Mesendoderm (in vitro differentiated cells): ENCODE measurements at regions not wholly inside any gene's neighbourhood (a gene's known extent, or its start where the extent isn't known, plus 50 kb on each side); places are given as distances from the start of the nearest gene placed in this dataset.
"Not testable (repeated sequence)": the region's sequence is repeated elsewhere in the genome, so short reads cannot be mapped to it uniquely, and the experiment has no call there.

Source experiments
- DNase-seq: peaks from one replicate; pipeline ENCODE4 v3.0.0; 2013
- H2AK5ac ChIP-seq: 2 replicates; pipeline ENCODE4 v1.6.1; 2013; ENCODE audit warnings: low read length, inconsistent platforms
- H2BK120ac ChIP-seq: 2 replicates; pipeline ENCODE4 v1.6.1; 2013; ENCODE audit warnings: low read depth, mild to moderate bottlenecking, low read length, moderate library complexity, mixed read lengths
- H2BK15ac ChIP-seq: replicated peaks from 2 replicates; pipeline ENCODE4 v1.6.1; 2013; ENCODE audit warnings: low read depth, mild to moderate bottlenecking, moderate library complexity
- H2BK5ac ChIP-seq: 2 replicates; pipeline ENCODE4 v1.6.1; 2013; ENCODE audit warnings: low read length, inconsistent platforms
- H3K18ac ChIP-seq: 2 replicates; pipeline ENCODE4 v1.6.1; 2013; ENCODE audit warnings: mild to moderate bottlenecking, low read length, mixed read lengths
- H3K23ac ChIP-seq: one replicate; pipeline ENCODE4 v1.6.1; 2013; ENCODE audit warnings: low read length
- H3K27ac ChIP-seq: 2 replicates; pipeline ENCODE4 v1.5.1; 2013; ENCODE audit warnings: low read depth, mild to moderate bottlenecking, inconsistent platforms, low read length, moderate library complexity
- H3K27me3 ChIP-seq: 2 replicates; pipeline ENCODE4 v1.6.1; 2013; ENCODE audit warnings: low read length, control low read depth, mild to moderate bottlenecking, inconsistent platforms; ENCODE audit not compliant: insufficient read depth, poor library complexity
- H3K36me3 ChIP-seq: 2 replicates; pipeline ENCODE4 v1.6.1; 2013; ENCODE audit warnings: low read length, inconsistent platforms; ENCODE audit not compliant: control insufficient read depth, insufficient read depth
- H3K4ac ChIP-seq: one replicate; pipeline ENCODE4 v1.6.1; 2013; ENCODE audit warnings: low read depth, mild to moderate bottlenecking, low read length, moderate library complexity
- H3K4me1 ChIP-seq: 2 replicates; pipeline ENCODE4 v1.6.1; 2013; ENCODE audit warnings: low read depth, low read length, inconsistent platforms; ENCODE audit not compliant: control insufficient read depth
- H3K4me2 ChIP-seq: 2 replicates; pipeline ENCODE4 v1.6.1; 2013; ENCODE audit warnings: low read length
- H3K4me3 ChIP-seq: 2 replicates; pipeline ENCODE4 v1.5.1; 2013; ENCODE audit warnings: mild to moderate bottlenecking, low read length
- H3K56ac ChIP-seq: one replicate; pipeline ENCODE4 v1.6.1; 2013; ENCODE audit warnings: low read length
- H3K79me1 ChIP-seq: 2 replicates; pipeline ENCODE4 v1.6.1; 2013; ENCODE audit warnings: low read length, inconsistent platforms
- H3K79me2 ChIP-seq: 2 replicates; pipeline ENCODE4 v1.6.1; 2013; ENCODE audit warnings: mild to moderate bottlenecking, low read length; ENCODE audit not compliant: control insufficient read depth, insufficient read depth
- H3K9ac ChIP-seq: 2 replicates; pipeline ENCODE4 v1.6.1; 2013; ENCODE audit warnings: low read length, inconsistent platforms
- H4K5ac ChIP-seq: one replicate; pipeline ENCODE4 v1.6.1; 2013; ENCODE audit warnings: low read length
- H4K8ac ChIP-seq: one replicate; pipeline ENCODE4 v1.6.1; 2013; ENCODE audit warnings: low read depth, mild to moderate bottlenecking, control low read depth, low read length, moderate library complexity
- WGBS: extraction: QIAGEN DNeasy Blood & Tissue Kit; methylation state at CpG from one replicate; pipeline ENCODE4 v1.1.7; 2013; ENCODE audit warnings: low lambda C conversion rate, missing lambda C conversion rate; ENCODE audit not compliant: insufficient coverage; ENCODE audit errors: extremely low coverage; 5-methylcytosine and 5-hydroxymethylcytosine counted together

DNA sequence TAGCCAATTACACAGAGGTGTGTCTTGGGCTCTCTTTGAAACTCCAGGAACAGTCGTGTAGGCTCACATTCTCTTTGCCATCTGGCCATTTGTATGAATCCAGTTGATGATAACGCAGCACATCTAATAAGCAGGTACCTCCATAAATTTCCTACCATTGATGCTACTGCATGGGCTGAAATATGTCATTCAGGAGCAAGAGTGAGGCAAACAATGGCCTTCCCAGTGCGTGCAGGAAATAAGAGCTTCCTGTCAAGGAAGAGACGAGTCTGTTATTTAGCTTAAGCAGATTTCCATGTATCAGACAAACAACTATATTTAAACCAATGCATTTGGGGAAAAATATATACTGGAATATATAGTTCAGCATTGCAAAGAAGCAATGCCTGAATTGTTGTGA lies 102.1 kb upstream of the MXRA5 start:
- Histone ChIP-seq H3K23ac (no peak overlapping the region), H3K36me3 (no peaks in the 10 kb centered on the region), H3K4me3 (no peak overlapping the region), H3K27me3 (no peaks in the 10 kb centered on the region), H2BK120ac (no peak overlapping the region), H2BK15ac (no peak overlapping the region), H4K5ac (no peak overlapping the region), H3K18ac (no peak overlapping the region), H4K8ac (no peak overlapping the region), H3K56ac (no peak overlapping the region), H3K4me2 (no peak overlapping the region), H3K27ac (no peak overlapping the region), H3K79me1 (no peaks in the 10 kb centered on the region), H3K4me1 (no peaks in the 10 kb centered on the region), H2BK5ac (no peak overlapping the region), H3K9ac (no peak overlapping the region), H3K79me2 (no peaks in the 10 kb centered on the region), H2AK5ac (no peak overlapping the region), H3K4ac (no peak overlapping the region)
- DNase-seq = no peak
- no CpG with 5 or more reads among the region's 4 CpGs for WGBS

DNA sequence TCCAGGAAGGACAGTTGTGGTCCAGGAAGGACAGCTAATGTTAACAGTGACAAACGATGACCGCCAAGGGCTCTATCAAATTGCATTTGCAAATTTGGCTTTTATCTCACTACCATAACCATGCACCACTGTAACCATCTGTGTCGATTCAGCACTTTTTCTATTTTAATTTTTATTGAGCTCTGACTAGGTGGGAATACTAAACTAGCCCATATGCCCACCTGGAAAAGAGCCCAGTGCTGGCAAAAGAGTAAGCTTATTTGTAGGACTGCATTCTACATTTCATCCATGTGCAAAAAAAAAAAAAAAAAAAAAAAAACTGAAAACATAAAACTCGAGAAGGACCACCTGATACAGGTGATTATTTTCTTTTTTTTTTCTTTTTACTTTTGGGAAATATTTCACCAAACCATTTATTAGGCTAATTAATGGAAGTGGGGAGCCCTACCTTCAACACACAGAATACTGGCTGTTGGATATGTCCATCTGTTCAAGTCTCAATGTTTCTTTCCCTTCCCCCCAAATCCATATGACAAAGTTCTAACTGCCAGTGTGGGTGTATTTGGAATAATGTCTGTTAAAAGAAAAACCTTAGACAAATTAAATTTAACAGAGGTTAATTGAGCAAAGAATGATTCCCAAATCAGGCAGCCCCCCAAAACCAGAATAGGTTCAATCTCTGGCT lies 99.5 kb upstream of the MXRA5 start:
- WGBS = no CpG with 5 or more reads among the region's 4 CpGs
- no peak overlapping the region for H3K56ac ChIP-seq
- no peak overlapping the region for H4K8ac ChIP-seq
- no peak overlapping the region for H3K23ac ChIP-seq
- H3K27ac ChIP-seq = no peak overlapping the region
- no peaks in the 10 kb centered on the region for H3K36me3 ChIP-seq
- H2AK5ac ChIP-seq = no peak overlapping the region
- no peak overlapping the region for H2BK15ac ChIP-seq
- H3K18ac ChIP-seq = no peak overlapping the region
- no peaks in the 10 kb centered on the region for H3K4me1 ChIP-seq
- H3K4me2 ChIP-seq = no peak overlapping the region
- no peak overlapping the region for H2BK120ac ChIP-seq
- H2BK5ac ChIP-seq = no peak overlapping the region
- H3K9ac ChIP-seq = no peak overlapping the region
- H3K4ac ChIP-seq = no peak overlapping the region
- H4K5ac ChIP-seq = no peak overlapping the region
- H3K79me2 ChIP-seq = no peaks in the 10 kb centered on the region
- no peaks in the 10 kb centered on the region for H3K79me1 ChIP-seq
- DNase-seq = no peak
- no peaks in the 10 kb centered on the region for H3K27me3 ChIP-seq
- no peak overlapping the region for H3K4me3 ChIP-seq

DNA sequence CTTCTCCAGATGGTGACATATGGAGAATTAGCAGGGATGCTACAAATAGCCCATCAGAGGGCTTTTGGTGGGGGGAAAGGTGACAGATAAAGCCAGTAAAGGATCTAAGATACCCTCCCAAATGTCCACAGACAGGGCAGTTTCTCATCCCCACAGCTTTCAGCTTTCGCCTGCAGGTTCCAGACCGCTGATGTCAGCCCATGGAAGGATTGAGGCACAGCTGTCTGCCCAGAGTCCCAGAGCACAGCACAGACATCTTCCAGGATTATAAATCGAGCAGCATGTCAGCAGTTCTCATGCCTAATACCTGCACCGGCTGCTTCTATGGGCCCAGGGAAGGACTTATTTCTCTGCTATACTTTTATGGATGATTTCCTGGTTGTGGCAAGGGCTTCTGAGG lies 96.7 kb upstream of the MXRA5 start:
- Histone ChIP-seq H3K56ac (no peak overlapping the region), H3K36me3 (no peaks in the 10 kb centered on the region), H3K9ac (no peak overlapping the region), H3K23ac (no peak overlapping the region), H3K4me3 (no peak overlapping the region), H3K79me1 (no peaks in the 10 kb centered on the region), H3K79me2 (no peaks in the 10 kb centered on the region), H2BK120ac (no peak overlapping the region), H2BK15ac (no peak overlapping the region), H4K5ac (no peak overlapping the region), H3K4me2 (no peak overlapping the region), H3K4ac (no peak overlapping the region), H2BK5ac (no peak overlapping the region), H3K27ac (no peak overlapping the region), H4K8ac (no peak overlapping the region), H3K27me3 (no peaks in the 10 kb centered on the region), H3K18ac (no peak overlapping the region), H2AK5ac (no peak overlapping the region), H3K4me1 (no peaks in the 10 kb centered on the region)
- WGBS = no CpG with 5 or more reads among the region's 4 CpGs
- DNase-seq = peak; percentile 66

DNA sequence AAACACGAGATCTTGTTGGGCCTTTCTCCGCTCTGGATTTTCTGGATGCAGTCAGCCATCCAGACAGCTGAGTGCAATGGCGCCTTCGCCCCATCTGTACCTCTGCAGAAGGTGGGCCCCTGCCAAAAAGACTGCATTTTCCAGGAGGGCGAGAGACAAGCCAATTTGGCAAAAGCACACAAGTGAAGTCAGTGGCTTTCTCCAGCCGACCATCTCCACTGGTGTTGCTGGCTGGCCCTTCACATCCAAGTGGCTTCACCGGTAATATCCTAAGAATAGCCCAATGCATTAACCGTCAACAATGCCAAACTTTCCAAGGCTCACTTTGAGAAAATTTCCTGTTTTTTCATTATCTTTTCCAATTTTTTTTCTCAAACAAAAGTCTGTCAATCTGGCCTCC lies 96.2 kb upstream of the MXRA5 start:
- no peak overlapping the region for H3K18ac ChIP-seq
- no peak overlapping the region for H3K23ac ChIP-seq
- H3K4me3 ChIP-seq = no peak overlapping the region
- H3K79me1 ChIP-seq = no peaks in the 10 kb centered on the region
- H3K27ac ChIP-seq = peak overlapping the region; percentile 73
- no peaks in the 10 kb centered on the region for H3K4me1 ChIP-seq
- H4K8ac ChIP-seq = no peak overlapping the region
- DNase-seq = no peak
- no peak overlapping the region for H2BK15ac ChIP-seq
- H3K9ac ChIP-seq = no peak overlapping the region
- no peak overlapping the region for H2AK5ac ChIP-seq
- H3K4ac ChIP-seq = no peak overlapping the region
- no peak overlapping the region for H3K56ac ChIP-seq
- no peaks in the 10 kb centered on the region for H3K79me2 ChIP-seq
- H2BK120ac ChIP-seq = no peak overlapping the region
- H3K27me3 ChIP-seq = no peaks in the 10 kb centered on the region
- no peak overlapping the region for H4K5ac ChIP-seq
- H3K36me3 ChIP-seq = no peaks in the 10 kb centered on the region
- no peak overlapping the region for H3K4me2 ChIP-seq
- WGBS = no CpG with 5 or more reads among the region's 8 CpGs
- H2BK5ac ChIP-seq = peak overlapping the region; percentile 50

DNA sequence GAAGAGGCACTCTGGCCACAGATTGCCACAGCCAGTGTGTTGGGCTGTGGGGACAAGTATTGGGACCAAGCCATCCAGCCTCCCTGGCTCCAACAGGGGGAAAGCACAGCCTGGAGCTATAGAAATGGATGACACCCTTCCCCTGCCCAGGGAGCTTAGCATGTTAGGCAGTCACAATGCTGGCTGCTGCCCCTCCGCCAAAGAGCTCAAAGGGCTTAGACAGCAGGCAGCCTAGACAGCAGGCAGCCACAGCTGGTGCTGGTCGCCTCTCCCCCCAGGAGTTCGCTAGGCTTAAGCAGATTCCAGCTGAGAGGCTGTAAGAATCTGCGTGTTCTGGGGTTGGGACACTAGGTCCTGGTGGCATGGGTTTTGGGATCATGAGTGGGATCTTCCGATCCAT lies 94.5 kb upstream of the MXRA5 start:
- no CpG with 5 or more reads among the region's 5 CpGs for WGBS
- H3K27ac ChIP-seq = no peak overlapping the region

DNA sequence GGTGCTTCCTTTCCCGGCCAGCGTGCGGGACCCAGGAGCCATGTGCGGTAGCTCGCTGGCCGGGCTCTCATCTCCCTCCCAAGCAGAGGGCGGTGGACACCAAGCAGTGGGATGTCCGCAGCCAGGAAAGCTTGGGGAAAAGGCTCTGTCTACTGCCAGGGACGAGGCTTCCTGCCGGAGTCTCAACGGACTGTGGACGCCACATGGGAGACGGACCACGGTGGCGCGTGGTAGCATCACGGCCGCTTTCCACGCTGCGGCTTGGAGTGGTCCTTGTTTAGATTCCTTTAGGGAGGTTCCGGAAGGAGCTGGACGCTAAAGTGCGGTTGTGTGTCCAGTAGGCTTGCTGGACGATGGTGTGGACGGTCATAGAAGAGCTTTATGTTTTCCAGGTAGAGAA lies 89.5 kb upstream of the MXRA5 start:
- H3K4me2 ChIP-seq, H3K4me3 ChIP-seq, H3K18ac ChIP-seq, H3K9ac ChIP-seq, DNase-seq, H3K79me1 ChIP-seq, H2BK120ac ChIP-seq, H4K5ac ChIP-seq, H3K4ac ChIP-seq, H3K79me2 ChIP-seq, H3K27me3 ChIP-seq, H2BK5ac ChIP-seq, H2BK15ac ChIP-seq, H4K8ac ChIP-seq, H2AK5ac ChIP-seq, H3K56ac ChIP-seq, H3K27ac ChIP-seq, H3K4me1 ChIP-seq, H3K23ac ChIP-seq, H3K36me3 ChIP-seq: not testable (repeated sequence)
- WGBS = no CpG with 5 or more reads among the region's 25 CpGs

More for the DNA sequence above, 94.5 kb upstream of the MXRA5 start:
- no peak overlapping the region for H2BK15ac ChIP-seq
- H3K9ac ChIP-seq = no peak overlapping the region
- no peaks in the 10 kb centered on the region for H3K79me1 ChIP-seq
- H3K4me1 ChIP-seq = no peaks in the 10 kb centered on the region
- no peak overlapping the region for H2AK5ac ChIP-seq
- no peak overlapping the region for H3K18ac ChIP-seq
- no peaks in the 10 kb centered on the region for H3K36me3 ChIP-seq
- H2BK5ac ChIP-seq = no peak overlapping the region
- no peaks in the 10 kb centered on the region for H3K27me3 ChIP-seq
- DNase-seq = no peak
- no peak overlapping the region for H4K8ac ChIP-seq
- H2BK120ac ChIP-seq = no peak overlapping the region
- no peaks in the 10 kb centered on the region for H3K79me2 ChIP-seq
- no peak overlapping the region for H4K5ac ChIP-seq
- no peak overlapping the region for H3K23ac ChIP-seq
- no peak overlapping the region for H3K56ac ChIP-seq
- H3K4me2 ChIP-seq = no peak overlapping the region
- no peak overlapping the region for H3K4ac ChIP-seq
- H3K4me3 ChIP-seq = no peak overlapping the region
